ENCODE measurements at regions not wholly inside any gene's neighbourhood (a gene's known extent, or its start where the extent isn't known, plus 50 kb on each side); places are given as distances from the start of the nearest gene placed in this dataset.

DNA sequence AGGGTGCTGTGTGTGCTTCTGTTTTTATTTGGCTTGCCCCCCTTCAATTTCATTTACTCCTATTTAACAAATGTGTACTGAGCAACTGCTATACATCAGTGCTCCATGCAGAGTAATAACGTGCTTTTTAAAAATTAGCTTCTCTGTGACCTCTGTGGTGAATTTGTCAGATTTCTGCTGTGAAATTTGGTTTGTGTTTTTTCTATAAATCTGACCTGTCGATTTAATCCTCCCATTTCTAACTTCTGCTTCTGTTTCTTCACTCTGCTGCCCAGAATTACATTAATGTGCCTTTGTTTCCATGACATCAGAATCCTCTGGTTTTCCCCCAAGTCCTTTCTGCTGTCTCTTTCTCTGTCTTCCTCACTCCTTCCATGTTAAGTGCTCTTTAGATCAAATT lies 123.8 kb upstream of the CACNA2D1 start:
- no TSS peak for BruUV-seq (replicated peaks)
- CTCF ChIA-PET: interaction anchor here (1.0 to 1.8 kb wide), 6 partner anchors 9 to 1066 kb away, joined by 3 to 6 read pairs (median 4); no protein-coding TSS in a partner anchor
- in situ Hi-C loops (cut with MboI): no loop called here

More for the DNA sequence above, 123.8 kb upstream of the CACNA2D1 start:
- H3K36me3 ChIP-seq (ENCODE audit: control insufficient read depth in 2 of 2, insufficient read depth in 2 of 2, low read length in 1 of 2): no peaks in the 10 kb centered on the region
- ATAC-seq (peak; percentile 55), DNase-seq (ENCODE audit: low read depth, low spot score) (no peak), FAIRE-seq (no peak)
- no peaks in the 10 kb centered on the region for H3K79me2 ChIP-seq (ENCODE audit: control insufficient read depth, insufficient read depth, low read length)
- POLR2A ChIA-PET: interaction anchor here (0.9 kb wide), 1 partner anchor 190 kb away, joined by 3 read pairs; no protein-coding TSS in a partner anchor
- H3K27ac ChIP-seq (ENCODE audit: control insufficient read depth, insufficient read depth): no peak overlapping the region
- no peaks in the 10 kb centered on the region for H3K27me3 ChIP-seq (replicated peaks in 1 of 2; ENCODE audit: control insufficient read depth in 2 of 2, insufficient read depth in 2 of 2, low read length in 1 of 2)
- H3K9me3 ChIP-seq (replicated peaks; ENCODE audit: control insufficient read depth, insufficient read depth, low read length): no peaks in the 10 kb centered on the region
- H2AFZ ChIP-seq (ENCODE audit: control insufficient read depth, low read depth, low read length): no peak overlapping the region
- H3K4me3 ChIP-seq: no peak overlapping the region
- SMC1A ChIA-PET (ENCODE audit: uncharacterized antibody, unreplicated experiment): interaction anchor here (1.1 to 1.6 kb wide), 4 partner anchors 48 to 522 kb away, joined by 3 to 4 read pairs (median 3); no protein-coding TSS in a partner anchor
- no peaks in the 10 kb centered on the region for H4K20me1 ChIP-seq (ENCODE audit: control insufficient read depth, insufficient read depth)
- H3K4me2 ChIP-seq (ENCODE audit: control insufficient read depth, insufficient read depth): no peak overlapping the region
- TF ChIP-seq ATF7 (IDR thresholded peaks at IDR 0.05; ENCODE audit: low read depth) (peak; percentile 63), ZNF24 (IDR thresholded peaks at IDR 0.05) (peak; percentile 61; the same call in 1 of the 2 replicates), NR2F1 (conservative IDR thresholded peaks at IDR 0.05) (peak; percentile 95), RAD51 (IDR thresholded peaks at IDR 0.05) (no peak), IKZF2 (IDR thresholded peaks at IDR 0.05) (peak in 1 of 2 experiments; percentile 35; a peak in 2 of 4 replicates), DPF2 (IDR thresholded peaks at IDR 0.05) (0 out of 2 replicates have a peak, but pooled peaks have one; percentile 34), NBN (IDR thresholded peaks at IDR 0.05) (no peak), IKZF1 (conservative IDR thresholded peaks at IDR 0.05) (0 out of 2 replicates have a peak, but pooled peaks have one; percentile 25), NFYA (IDR thresholded peaks at IDR 0.05; ENCODE audit: borderline replicate concordance, low read depth, low read length) (no peak), MTA2 (IDR thresholded peaks at IDR 0.05; ENCODE audit: low read depth) (peak; percentile 62; the same call in 1 of the 2 replicates)
- TF ChIP-seq, protein P1, sequence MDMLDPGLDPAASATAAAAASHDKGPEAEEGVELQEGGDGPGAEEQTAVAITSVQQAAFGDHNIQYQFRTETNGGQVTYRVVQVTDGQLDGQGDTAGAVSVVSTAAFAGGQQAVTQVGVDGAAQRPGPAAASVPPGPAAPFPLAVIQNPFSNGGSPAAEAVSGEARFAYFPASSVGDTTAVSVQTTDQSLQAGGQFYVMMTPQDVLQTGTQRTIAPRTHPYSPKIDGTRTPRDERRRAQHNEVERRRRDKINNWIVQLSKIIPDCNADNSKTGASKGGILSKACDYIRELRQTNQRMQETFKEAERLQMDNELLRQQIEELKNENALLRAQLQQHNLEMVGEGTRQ (IDR thresholded peaks at IDR 0.05; ENCODE audit: borderline replicate concordance, low read depth, low read length): no peak
- TF ChIP-seq, protein P2, sequence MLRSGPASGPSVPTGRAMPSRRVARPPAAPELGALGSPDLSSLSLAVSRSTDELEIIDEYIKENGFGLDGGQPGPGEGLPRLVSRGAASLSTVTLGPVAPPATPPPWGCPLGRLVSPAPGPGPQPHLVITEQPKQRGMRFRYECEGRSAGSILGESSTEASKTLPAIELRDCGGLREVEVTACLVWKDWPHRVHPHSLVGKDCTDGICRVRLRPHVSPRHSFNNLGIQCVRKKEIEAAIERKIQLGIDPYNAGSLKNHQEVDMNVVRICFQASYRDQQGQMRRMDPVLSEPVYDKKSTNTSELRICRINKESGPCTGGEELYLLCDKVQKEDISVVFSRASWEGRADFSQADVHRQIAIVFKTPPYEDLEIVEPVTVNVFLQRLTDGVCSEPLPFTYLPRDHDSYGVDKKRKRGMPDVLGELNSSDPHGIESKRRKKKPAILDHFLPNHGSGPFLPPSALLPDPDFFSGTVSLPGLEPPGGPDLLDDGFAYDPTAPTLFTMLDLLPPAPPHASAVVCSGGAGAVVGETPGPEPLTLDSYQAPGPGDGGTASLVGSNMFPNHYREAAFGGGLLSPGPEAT (IDR thresholded peaks at IDR 0.05; ENCODE audit: low read depth): peak; percentile 52; the same call in 1 of the 2 replicates
- RAD21 ChIA-PET (ENCODE audit: unreplicated experiment): interaction anchor here (0.6 to 2.4 kb wide), 11 partner anchors 9 to 521 kb away, joined by 3 to 6 read pairs (median 3); no protein-coding TSS in a partner anchor
- no peaks in the 10 kb centered on the region for H3K4me1 ChIP-seq (ENCODE audit: control insufficient read depth, insufficient read depth, low read length)
- WGBS (ENCODE audit: insufficient coverage, insufficient replicate concordance, low lambda C conversion rate, missing lambda C conversion rate): 11% methylated on average over 2 of the region's 2 CpGs
- intact Hi-C loops (cut with micrococcal nuclease; ENCODE audit: unreplicated experiment): no loop called here
- no peak overlapping the region for H3K9ac ChIP-seq (ENCODE audit: control insufficient read depth, insufficient read depth, low read length)
